PFSK-1 (cell line): ENCODE measurements at regions not wholly inside any gene's neighbourhood (a gene's known extent, or its start where the extent isn't known, plus 50 kb on each side); places are given as distances from the start of the nearest gene placed in this dataset.

Experiments used
- REST ChIP-seq, 2 experiments: IDR thresholded peaks; 2 replicates each; pipeline versions ENCODE4 v1.6.1 to v1.8.0; 2011 to 2012; ENCODE audit warnings: low read depth in 2 of 2, low read length in 2 of 2, control low read depth in 1 of 2, inconsistent platforms in 1 of 2, mild to moderate bottlenecking in 1 of 2, moderate library complexity in 1 of 2; ENCODE audit not compliant: insufficient read depth in 1 of 2
- SIN3A ChIP-seq: IDR thresholded peaks from 2 replicates; pipeline ENCODE4 v1.6.1; 2012; ENCODE audit warnings: mild to moderate bottlenecking, low read length, moderate library complexity, borderline replicate concordance; ENCODE audit not compliant: insufficient read depth
- TAF1 ChIP-seq: IDR thresholded peaks from 2 replicates; pipeline ENCODE4 v1.6.1; 2012; ENCODE audit warnings: low read length, control low read depth, borderline replicate concordance; ENCODE audit not compliant: insufficient read depth

GRCh38 chr4:14317351-14317750 lies 684.9 kb upstream of the CPEB2 start:
- TF ChIP-seq SIN3A, result no peak
- TF ChIP-seq TAF1, result no peak
- no peak for TF ChIP-seq REST (IDR thresholded peaks at IDR 0.05; ENCODE audit: insufficient read depth in 1 of 2, low read depth in 2 of 2, low read length in 2 of 2)
